ENCODE measurements at regions not wholly inside any gene's neighbourhood (a gene's known extent, or its start where the extent isn't known, plus 50 kb on each side); places are given as distances from the start of the nearest gene placed in this dataset.

GRCh38 chr20:62581308-62581707 lies 61.0 kb upstream of the SLCO4A1 start:
- no peak for TF ChIP-seq CTCF (conservative IDR thresholded peaks at IDR 0.05; ENCODE audit: low read depth, low read length)
- TF ChIP-seq RFX5 (IDR thresholded peaks at IDR 0.05; ENCODE audit: low read depth, low read length), result no peak
- no peak for TF ChIP-seq SMC3 (IDR thresholded peaks at IDR 0.05; ENCODE audit: low read depth, low read length)
- no peak for TF ChIP-seq MAZ (IDR thresholded peaks at IDR 0.05; ENCODE audit: borderline replicate concordance, low read depth, low read length)
- TF ChIP-seq POLR2A (IDR thresholded peaks at IDR 0.05; ENCODE audit: low read depth, low read length), result no peak
- no peak for TF ChIP-seq RAD21 (IDR thresholded peaks at IDR 0.05; ENCODE audit: low read length)
- no peak for TF ChIP-seq CEBPB (IDR thresholded peaks at IDR 0.05; ENCODE audit: low read depth, low read length)
- no peak for TF ChIP-seq BHLHE40 (IDR thresholded peaks at IDR 0.05; ENCODE audit: low read depth, low read length)
- TF ChIP-seq MAFK (IDR thresholded peaks at IDR 0.05; ENCODE audit: low read depth, low read length), result no peak
- TF ChIP-seq NFE2L2 (IDR thresholded peaks at IDR 0.05; ENCODE audit: low read depth, low read length), result no peak

All from IMR-90 (cell line).